MCF 10A (cell line): ENCODE measurements at regions not wholly inside any gene's neighbourhood (a gene's known extent, or its start where the extent isn't known, plus 50 kb on each side); places are given as distances from the start of the nearest gene placed in this dataset.

Experiments
- BruUV-seq: library from RNA; stranded (reverse); fragments of 400-500 nt; replicated peaks from 2 replicates; lab custom pipeline; 2021; lab: Mats Ljungman, UMichigan
- CTCF ChIA-PET: fragments of 300-600 bp; sonication (Branson Sonifier 250); formaldehyde crosslinking; extraction: SDS; loops from one replicate; lab custom pipeline; 2021; ENCODE audit warnings: antibody characterized with exemption, inconsistent platforms; lab: Yijun Ruan, JAX
- POLR2A ChIA-PET: fragments of 300-600, 350-650 bp; sonication (Branson Sonifier 250); formaldehyde crosslinking; extraction: SDS; loops from one replicate; lab custom pipeline; 2020; ENCODE audit warnings: antibody characterized with exemption, inconsistent platforms; lab: Yijun Ruan, JAX
- DNase-seq: peaks from one replicate; pipeline ENCODE4 v3.0.0-alpha.2; 2018; ENCODE audit not compliant: unreplicated experiment
- H3K27ac Mint-ChIP-seq: one replicate; pipeline ENCODE4 v1.8.0; 2022; ENCODE audit warnings: mild to moderate bottlenecking, low read depth, mixed read lengths; ENCODE audit not compliant: unreplicated experiment
- H3K27me3 Mint-ChIP-seq: one replicate; pipeline ENCODE4 v1.8.0; 2022; ENCODE audit warnings: mixed read lengths; ENCODE audit not compliant: insufficient read depth, unreplicated experiment
- H3K36me3 Mint-ChIP-seq: one replicate; pipeline ENCODE4 v1.8.0; 2022; ENCODE audit warnings: mild to moderate bottlenecking, moderate library complexity, mixed read lengths; ENCODE audit not compliant: insufficient read depth, unreplicated experiment
- H3K4me1 Mint-ChIP-seq: one replicate; pipeline ENCODE4 v1.8.0; 2022; ENCODE audit warnings: mixed read lengths; ENCODE audit not compliant: insufficient read depth, unreplicated experiment
- H3K4me3 Mint-ChIP-seq: one replicate; pipeline ENCODE4 v1.8.0; 2022; ENCODE audit warnings: mild to moderate bottlenecking, moderate library complexity, mixed read lengths; ENCODE audit not compliant: unreplicated experiment
- H3K9me3 Mint-ChIP-seq: one replicate; pipeline ENCODE4 v1.8.0; 2022; ENCODE audit warnings: mixed read lengths; ENCODE audit not compliant: unreplicated experiment
- CTCF ChIP-seq: fragments of 200-600 bp; IDR thresholded peaks from one replicate; pipeline ENCODE4 v1.8.0; 2022; ENCODE audit warnings: antibody characterized with exemption, mild to moderate bottlenecking; ENCODE audit not compliant: unreplicated experiment
- intact Hi-C: fragments of 100-400 bp; cut with micrococcal nuclease; formaldehyde crosslinking; loops from 2 replicates; pipeline ENCODE4 v1.14.1; 2022

- ChIA-PET CTCF (no interaction called here), POLR2A (no interaction called here)
- no TSS peak for BruUV-seq
- no peak overlapping the region for H3K27ac Mint-ChIP-seq
- H3K27me3 Mint-ChIP-seq, result no peaks in the 10 kb centered on the region
- DNase-seq, result no peak
- H3K4me1 Mint-ChIP-seq, result peaks cover 6% of the 10 kb centered on the region
- no peaks in the 10 kb centered on the region for H3K36me3 Mint-ChIP-seq
- no peak overlapping the region for H3K4me3 Mint-ChIP-seq
- H3K9me3 Mint-ChIP-seq, result peaks cover 3% of the 10 kb centered on the region
- TF ChIP-seq CTCF, result no peak
- intact Hi-C loops, result no loop called here
Observed at GRCh38 chr2:186306754-186307153, 179.3 kb upstream of the ZC3H15 start.

- intact Hi-C loops, result no loop called here
- no TSS peak for BruUV-seq
- POLR2A ChIA-PET, result no interaction called here
- peaks cover 10% of the 10 kb centered on the region for H3K9me3 Mint-ChIP-seq
- TF ChIP-seq CTCF, result no peak
- no peaks in the 10 kb centered on the region for H3K36me3 Mint-ChIP-seq
- no peaks in the 10 kb centered on the region for H3K27me3 Mint-ChIP-seq
- H3K4me3 Mint-ChIP-seq, result no peak overlapping the region
- CTCF ChIA-PET, result interaction anchor here (0.5 kb wide), 1 partner anchor 13 kb away, joined by 3 read pairs; no protein-coding TSS in a partner anchor
- H3K4me1 Mint-ChIP-seq, result peaks cover 6% of the 10 kb centered on the region
- peak; percentile 4 for DNase-seq
- H3K27ac Mint-ChIP-seq, result peak overlapping the region; percentile 8
Observed at GRCh38 chr2:186307871-186308270, 178.2 kb upstream of the ZC3H15 start.

GRCh38 chr2:186308347-186308746 is 177.7 kb upstream of the ZC3H15 start:
- CTCF ChIA-PET, result no interaction called here
- POLR2A ChIA-PET, result no interaction called here
- Mint-ChIP-seq H3K4me3 (no peak overlapping the region), H3K4me1 (peaks cover 6% of the 10 kb centered on the region), H3K27me3 (no peaks in the 10 kb centered on the region), H3K27ac (peak overlapping the region; percentile 8), H3K9me3 (peaks cover 10% of the 10 kb centered on the region), H3K36me3 (no peaks in the 10 kb centered on the region)
- intact Hi-C loops, result no loop called here
- DNase-seq, result peak; percentile 76
- BruUV-seq, result no TSS peak
- TF ChIP-seq CTCF, result no peak

GRCh38 chr2:186309901-186310300 is 176.2 kb upstream of the ZC3H15 start:
- peaks cover 18% of the 10 kb centered on the region for H3K9me3 Mint-ChIP-seq
- no peak overlapping the region for H3K4me3 Mint-ChIP-seq
- intact Hi-C loops, result no loop called here
- H3K27me3 Mint-ChIP-seq, result no peaks in the 10 kb centered on the region
- peaks cover 6% of the 10 kb centered on the region for H3K4me1 Mint-ChIP-seq
- no TSS peak for BruUV-seq
- POLR2A ChIA-PET, result no interaction called here
- peak; percentile 9 for DNase-seq
- CTCF ChIA-PET, result no interaction called here
- H3K27ac Mint-ChIP-seq, result no peak overlapping the region
- TF ChIP-seq CTCF, result no peak
- no peaks in the 10 kb centered on the region for H3K36me3 Mint-ChIP-seq
